ENCODE measurements at regions not wholly inside any gene's neighbourhood (a gene's known extent, or its start where the extent isn't known, plus 50 kb on each side); places are given as distances from the start of the nearest gene placed in this dataset.

DNA sequence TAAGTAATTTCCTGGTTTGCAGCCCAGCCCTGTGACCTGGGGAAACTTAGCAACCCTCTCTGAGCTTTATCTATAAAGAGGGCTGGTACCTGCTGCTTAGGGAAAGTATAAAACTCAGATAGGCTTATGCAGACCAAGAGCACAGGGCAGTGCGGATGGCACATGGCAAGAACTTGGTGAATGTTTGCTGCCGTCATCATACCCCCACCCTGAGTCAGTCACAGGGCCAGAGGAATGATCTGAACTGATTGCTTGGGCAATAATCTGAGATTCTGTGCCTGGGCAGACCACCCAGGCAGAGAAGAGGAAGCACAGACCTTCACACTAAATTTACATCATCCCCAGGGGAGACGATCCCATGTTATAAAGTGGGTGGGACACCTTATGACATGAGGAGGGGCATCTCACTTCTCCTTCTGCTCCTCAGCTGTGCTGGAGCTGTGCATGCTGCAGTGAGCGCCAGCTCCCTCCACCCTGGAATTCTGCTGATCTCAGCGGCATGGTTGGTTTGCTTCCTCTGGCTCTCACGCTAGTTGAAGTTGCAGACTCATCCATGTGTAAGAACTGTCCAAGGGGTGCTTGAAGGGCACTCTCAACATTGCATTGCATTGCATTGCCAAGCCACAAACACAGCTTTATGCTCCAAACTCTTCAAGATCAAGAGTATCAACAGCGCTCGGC is 197.1 kb downstream of the AJAP1 start:
- Histone ChIP-seq H3K9me3 (no peaks in the 10 kb centered on the region), H3K4me1 (no peaks in the 10 kb centered on the region), H3K36me3 (no peaks in the 10 kb centered on the region), H3K4me3 (no peak overlapping the region), H3K27me3 (no peaks in the 10 kb centered on the region), H3K27ac (no peak overlapping the region)
- intact Hi-C loops (cut with DNase I) = no loop called here
- no peak for TF ChIP-seq POLR2A (IDR thresholded peaks at IDR 0.05)
- TF ChIP-seq, protein P1, sequence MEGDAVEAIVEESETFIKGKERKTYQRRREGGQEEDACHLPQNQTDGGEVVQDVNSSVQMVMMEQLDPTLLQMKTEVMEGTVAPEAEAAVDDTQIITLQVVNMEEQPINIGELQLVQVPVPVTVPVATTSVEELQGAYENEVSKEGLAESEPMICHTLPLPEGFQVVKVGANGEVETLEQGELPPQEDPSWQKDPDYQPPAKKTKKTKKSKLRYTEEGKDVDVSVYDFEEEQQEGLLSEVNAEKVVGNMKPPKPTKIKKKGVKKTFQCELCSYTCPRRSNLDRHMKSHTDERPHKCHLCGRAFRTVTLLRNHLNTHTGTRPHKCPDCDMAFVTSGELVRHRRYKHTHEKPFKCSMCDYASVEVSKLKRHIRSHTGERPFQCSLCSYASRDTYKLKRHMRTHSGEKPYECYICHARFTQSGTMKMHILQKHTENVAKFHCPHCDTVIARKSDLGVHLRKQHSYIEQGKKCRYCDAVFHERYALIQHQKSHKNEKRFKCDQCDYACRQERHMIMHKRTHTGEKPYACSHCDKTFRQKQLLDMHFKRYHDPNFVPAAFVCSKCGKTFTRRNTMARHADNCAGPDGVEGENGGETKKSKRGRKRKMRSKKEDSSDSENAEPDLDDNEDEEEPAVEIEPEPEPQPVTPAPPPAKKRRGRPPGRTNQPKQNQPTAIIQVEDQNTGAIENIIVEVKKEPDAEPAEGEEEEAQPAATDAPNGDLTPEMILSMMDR (IDR thresholded peaks at IDR 0.05) = no peak
- ATAC-seq (peak in 3 of 4 donors; percentile 25 to 62 (median 36)), DNase-seq (peak in 1 of 3 donors; percentile 24)
- 76% methylated on average over 3 of the region's 8 CpGs for WGBS (ENCODE audit: insufficient coverage, low coverage, low lambda C conversion rate, missing lambda C conversion rate)

DNA sequence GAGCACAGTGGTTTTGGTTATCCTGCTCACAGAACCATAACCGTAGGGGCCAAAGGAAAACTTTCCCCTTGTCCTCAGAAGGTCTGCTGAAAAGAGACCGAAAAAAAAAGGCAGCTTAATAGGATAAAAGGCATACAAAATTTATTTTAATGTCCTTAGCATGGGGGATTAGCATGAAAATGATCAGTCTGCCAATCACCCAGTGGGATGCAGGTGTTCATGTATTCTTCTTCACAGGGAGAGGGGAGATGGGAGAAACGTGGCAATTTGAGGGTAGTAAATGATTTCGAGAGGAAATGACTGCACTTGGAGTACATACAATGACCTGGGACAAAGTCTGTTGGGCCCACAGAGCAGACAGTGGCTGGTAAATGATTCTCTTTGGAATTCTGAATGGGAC is 194.0 kb downstream of the AJAP1 start:
- WGBS (ENCODE audit: insufficient coverage, low coverage, low lambda C conversion rate, missing lambda C conversion rate) = 29% methylated on average over 4 of the region's 4 CpGs
- ATAC-seq (no peak), DNase-seq (no peak)
- Histone ChIP-seq H3K4me1 (no peaks in the 10 kb centered on the region), H3K4me3 (no peak overlapping the region), H3K27me3 (no peaks in the 10 kb centered on the region), H3K36me3 (no peaks in the 10 kb centered on the region), H3K27ac (no peak overlapping the region), H3K9me3 (no peaks in the 10 kb centered on the region)
- intact Hi-C loops (cut with DNase I) = no loop called here
- no peak for TF ChIP-seq POLR2A (IDR thresholded peaks at IDR 0.05)

DNA sequence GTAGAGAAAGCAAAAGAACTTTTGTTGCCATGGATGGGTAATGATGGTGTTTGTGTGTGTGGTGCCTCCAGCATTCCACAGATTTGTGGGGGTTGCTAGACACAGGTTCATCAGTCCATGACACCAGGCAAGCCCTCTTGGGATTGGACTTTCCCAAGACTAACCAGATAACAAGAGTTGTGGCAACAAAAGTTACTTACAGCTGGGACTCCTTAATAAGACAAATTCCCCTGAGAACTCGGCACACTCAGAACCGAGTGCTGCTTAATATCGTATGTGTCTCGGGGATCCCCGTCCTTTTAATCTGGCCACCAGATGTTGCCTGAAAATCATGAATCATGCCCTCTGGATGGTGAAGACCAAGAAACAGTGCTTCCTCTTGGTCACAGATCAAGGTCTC is 193.3 kb downstream of the AJAP1 start:
- H3K36me3 ChIP-seq = no peaks in the 10 kb centered on the region
- H3K27ac ChIP-seq = no peak overlapping the region
- intact Hi-C loops (cut with DNase I) = no loop called here
- no peak overlapping the region for H3K4me3 ChIP-seq
- ATAC-seq (no peak), DNase-seq (no peak)
- 79% methylated on average over 4 of the region's 5 CpGs for WGBS (ENCODE audit: insufficient coverage, low coverage, low lambda C conversion rate, missing lambda C conversion rate)
- no peaks in the 10 kb centered on the region for H3K27me3 ChIP-seq
- TF ChIP-seq POLR2A (IDR thresholded peaks at IDR 0.05) = no peak
- TF ChIP-seq, protein P1 (IDR thresholded peaks at IDR 0.05) = no peak
- H3K4me1 ChIP-seq = no peaks in the 10 kb centered on the region
- H3K9me3 ChIP-seq = no peaks in the 10 kb centered on the region

Small RNAs in the stretch of these regions (microRNA-seq; reads per million reads assigned to microRNA genes)
- gene MIR4417 = 0 reads per million in 2 donors

Small RNAs in the stretch of these regions (small RNA-seq; reads per million reads assigned to genes)
- gene MIR4417 = 0 reads per million in 2 experiments

All from right lobe of liver (tissue), 6 donors.